H9 (cell line): ENCODE measurements at regions not wholly inside any gene's neighbourhood (a gene's known extent, or its start where the extent isn't known, plus 50 kb on each side); places are given as distances from the start of the nearest gene placed in this dataset.

Source experiments
- DNase-seq: peaks from one replicate; pipeline ENCODE4 v3.0.0-alpha.2; 2017
- H2AFZ ChIP-seq: one replicate; pipeline ENCODE4 v1.6.1; 2013; ENCODE audit warnings: mild to moderate bottlenecking, low read length, control low read depth, moderate library complexity
- H2AK5ac ChIP-seq: 2 replicates; pipeline ENCODE4 v1.6.1; 2013; ENCODE audit warnings: low read length, control low read depth, mixed read lengths; ENCODE audit not compliant: insufficient read length
- H2BK120ac ChIP-seq: one replicate; pipeline ENCODE4 v1.6.1; 2013; ENCODE audit warnings: low read depth, mild to moderate bottlenecking, low read length, control low read depth, inconsistent platforms; ENCODE audit not compliant: poor library complexity, severe bottlenecking
- H2BK12ac ChIP-seq: 2 replicates; pipeline ENCODE4 v1.6.1; 2013; ENCODE audit warnings: low read length, control low read depth, mixed read lengths, low read depth; ENCODE audit not compliant: insufficient read length
- H2BK15ac ChIP-seq: 2 replicates; pipeline ENCODE4 v1.6.1; 2013; ENCODE audit warnings: low read depth, low read length, control low read depth
- H2BK20ac ChIP-seq: one replicate; pipeline ENCODE4 v1.6.1; 2013; ENCODE audit warnings: low read depth, mild to moderate bottlenecking, low read length, control low read depth, inconsistent platforms; ENCODE audit not compliant: poor library complexity, severe bottlenecking
- H2BK5ac ChIP-seq: 2 replicates; pipeline ENCODE4 v1.6.1; 2013; ENCODE audit warnings: low read length, control low read depth, mixed read lengths; ENCODE audit not compliant: insufficient read length
- H3K14ac ChIP-seq: 2 replicates; pipeline ENCODE4 v1.6.1; 2013; ENCODE audit warnings: low read length, control low read depth; ENCODE audit not compliant: insufficient read depth
- H3K18ac ChIP-seq: 2 replicates; pipeline ENCODE4 v1.6.1; 2013; ENCODE audit warnings: low read depth, mild to moderate bottlenecking, mixed read lengths, low read length, control low read depth; ENCODE audit not compliant: insufficient read length
- H3K23ac ChIP-seq: 2 replicates; pipeline ENCODE4 v1.6.1; 2013; ENCODE audit warnings: low read length, control low read depth, mixed read lengths, low read depth; ENCODE audit not compliant: insufficient read length
- H3K23me2 ChIP-seq: 2 replicates; pipeline ENCODE4 v1.6.1; 2013; ENCODE audit warnings: low read depth, mild to moderate bottlenecking, mixed read lengths, low read length, control low read depth; ENCODE audit not compliant: insufficient read length, poor library complexity, severe bottlenecking
- H3K27ac ChIP-seq: 2 replicates; pipeline ENCODE4 v1.5.1; 2013; ENCODE audit warnings: low read length, control low read depth, mixed read lengths, low read depth; ENCODE audit not compliant: insufficient read length
- H3K27me3 ChIP-seq: 2 replicates; pipeline ENCODE4 v1.6.1; 2013; ENCODE audit warnings: low read length, control low read depth, inconsistent platforms; ENCODE audit not compliant: insufficient read depth
- H3K4ac ChIP-seq: 2 replicates; pipeline ENCODE4 v1.6.1; 2013; ENCODE audit warnings: low read depth, mild to moderate bottlenecking, control low read depth, inconsistent platforms, low read length, moderate library complexity
- H3K4me1 ChIP-seq: 2 replicates; pipeline ENCODE4 v1.6.1; 2013; ENCODE audit warnings: low read length, control low read depth, inconsistent platforms; ENCODE audit not compliant: insufficient read depth
- H3K4me2 ChIP-seq: 2 replicates; pipeline ENCODE4 v1.6.1; 2013; ENCODE audit warnings: low read length, control low read depth, mixed read lengths; ENCODE audit not compliant: insufficient read length, insufficient read depth
- H3K56ac ChIP-seq: 2 replicates; pipeline ENCODE4 v1.6.1; 2013; ENCODE audit warnings: low read depth, mild to moderate bottlenecking, mixed read lengths, low read length, control low read depth; ENCODE audit not compliant: insufficient read length
- H3K79me1 ChIP-seq: 2 replicates; pipeline ENCODE4 v1.6.1; 2013; ENCODE audit warnings: low read depth, mild to moderate bottlenecking, moderate library complexity, low read length, control low read depth, inconsistent platforms; ENCODE audit not compliant: insufficient read depth, poor library complexity, severe bottlenecking
- H3K79me2 ChIP-seq: 2 replicates; pipeline ENCODE4 v1.6.1; 2013; ENCODE audit warnings: low read length, control low read depth, inconsistent platforms; ENCODE audit not compliant: insufficient read depth
- H3K9ac ChIP-seq: 2 replicates; pipeline ENCODE4 v1.6.1; 2013; ENCODE audit warnings: low read length, control low read depth, mixed read lengths; ENCODE audit not compliant: insufficient read length; ENCODE audit errors: extremely low read depth
- H3K9me3 ChIP-seq: one replicate; pipeline ENCODE4 v1.6.1; 2013; ENCODE audit warnings: low read depth, low read length, inconsistent platforms; ENCODE audit not compliant: control insufficient read depth
- H3T11ph ChIP-seq: one replicate; pipeline ENCODE4 v1.6.1; 2013; ENCODE audit warnings: mild to moderate bottlenecking, low read length, control low read depth, inconsistent platforms
- H4K20me1 ChIP-seq: one replicate; pipeline ENCODE4 v1.6.1; 2013; ENCODE audit not compliant: control insufficient read depth, insufficient read length, insufficient read depth
- H4K5ac ChIP-seq: 2 replicates; pipeline ENCODE4 v1.6.1; 2013; ENCODE audit warnings: low read depth, mild to moderate bottlenecking, mixed read lengths, low read length, control low read depth; ENCODE audit not compliant: insufficient read length
- H4K8ac ChIP-seq: replicated peaks from 2 replicates; pipeline ENCODE4 v1.6.1; 2013; ENCODE audit warnings: low read length, control low read depth, mixed read lengths, low read depth; ENCODE audit not compliant: insufficient read length
- H4K91ac ChIP-seq: 2 replicates; pipeline ENCODE4 v1.6.1; 2013; ENCODE audit warnings: low read depth, mild to moderate bottlenecking, moderate library complexity, mixed read lengths, low read length, control low read depth; ENCODE audit not compliant: insufficient read length
- H3K27ac Mint-ChIP-seq, 3 experiments: 2 replicates in 2 of 3; 3 replicates in 1 of 3; pipeline ENCODE4 v1.8.0; 2020 to 2021; ENCODE audit warnings: mixed read lengths in 3 of 3, mild to moderate bottlenecking in 1 of 3, moderate library complexity in 1 of 3
- H3K27me3 Mint-ChIP-seq: 2 replicates; pipeline ENCODE4 v1.8.0; 2021; ENCODE audit warnings: low read depth, mild to moderate bottlenecking, moderate library complexity, mixed read lengths
- H3K36me3 Mint-ChIP-seq, 3 experiments: 2 replicates in 2 of 3; 3 replicates in 1 of 3; pipeline ENCODE4 v1.8.0; 2020 to 2021; ENCODE audit warnings: low read depth in 3 of 3, mixed read lengths in 3 of 3; ENCODE audit not compliant: insufficient read depth in 1 of 3
- H3K4me1 Mint-ChIP-seq, 2 experiments: 2 replicates each; pipeline ENCODE4 v1.8.0; 2020; ENCODE audit warnings: mixed read lengths in 2 of 2
- H3K4me3 Mint-ChIP-seq, 2 experiments: 2 replicates in 1 of 2; 3 replicates in 1 of 2; pipeline ENCODE4 v1.8.0; 2020 to 2021; ENCODE audit warnings: mild to moderate bottlenecking in 2 of 2, mixed read lengths in 2 of 2, moderate library complexity in 1 of 2
- H3K9me3 Mint-ChIP-seq, 2 experiments: 2 replicates in 1 of 2; 3 replicates in 1 of 2; pipeline ENCODE4 v1.8.0; 2020; ENCODE audit warnings: mild to moderate bottlenecking in 2 of 2, mixed read lengths in 2 of 2, moderate library complexity in 1 of 2
- CTCF ChIP-seq: fragments of 200-600 bp; sonication (generic); conservative IDR thresholded peaks from 3 replicates; pipeline ENCODE4 v1.8.0; 2021; ENCODE audit warnings: antibody characterized with exemption, mild to moderate bottlenecking
- WGBS: extraction: QIAGEN DNeasy Blood & Tissue Kit; methylation state at CpG from one replicate; pipeline ENCODE4 v1.1.7; 2013; ENCODE audit warnings: missing lambda C conversion rate, low lambda C conversion rate, mixed read lengths; ENCODE audit not compliant: insufficient read length; ENCODE audit errors: extremely low coverage; 5-methylcytosine and 5-hydroxymethylcytosine counted together

DNA sequence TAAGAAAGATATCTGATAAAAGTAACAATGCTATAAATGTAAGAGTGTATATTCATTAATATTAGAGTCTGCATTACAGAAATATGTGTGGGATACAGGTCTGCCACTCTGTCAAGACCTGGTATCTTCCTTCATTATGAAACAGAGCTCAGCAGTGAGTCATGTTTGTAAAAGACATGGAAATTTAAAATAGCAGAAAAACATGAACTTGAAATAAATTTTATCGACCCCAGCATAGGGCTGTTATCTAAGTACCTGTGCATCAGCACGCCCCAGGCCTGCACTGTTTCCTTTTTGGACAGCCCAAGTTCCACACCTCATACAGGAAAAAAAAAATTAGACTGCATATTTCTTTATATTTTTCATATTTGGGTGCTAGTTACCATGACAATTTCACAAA, 58.0 kb upstream of the ZPBP start:
- H3K4me1 Mint-ChIP-seq: no peaks in the 10 kb centered on the region
- H3K4ac ChIP-seq: no peak overlapping the region
- no peak overlapping the region for H2BK15ac ChIP-seq
- H2BK5ac ChIP-seq: no peak overlapping the region
- WGBS: no CpG with 5 or more reads among the region's 2 CpGs
- no peaks in the 10 kb centered on the region for H3K9me3 Mint-ChIP-seq
- no peaks in the 10 kb centered on the region for H3K79me1 ChIP-seq
- H3K23ac ChIP-seq: no peak overlapping the region
- no peak overlapping the region for H2AFZ ChIP-seq
- no peaks in the 10 kb centered on the region for H3K79me2 ChIP-seq
- H3K27ac ChIP-seq: no peak overlapping the region
- no peaks in the 10 kb centered on the region for H4K20me1 ChIP-seq
- no peak overlapping the region for H2AK5ac ChIP-seq
- H2BK20ac ChIP-seq: no peak overlapping the region
- no peak overlapping the region for H4K8ac ChIP-seq
- no peak overlapping the region for H2BK12ac ChIP-seq
- H3K9me3 ChIP-seq: no peaks in the 10 kb centered on the region
- H2BK120ac ChIP-seq: no peak overlapping the region
- no peak overlapping the region for H4K91ac ChIP-seq
- no peak overlapping the region for H4K5ac ChIP-seq
- no peaks in the 10 kb centered on the region for H3K36me3 Mint-ChIP-seq
- no peak overlapping the region for H3K4me3 Mint-ChIP-seq
- H3T11ph ChIP-seq: no peak overlapping the region
- no peak overlapping the region for H3K18ac ChIP-seq
- no peak overlapping the region for H3K27ac Mint-ChIP-seq
- TF ChIP-seq CTCF: no peak
- DNase-seq: no peak
- no peak overlapping the region for H3K9ac ChIP-seq
- H3K4me1 ChIP-seq: no peaks in the 10 kb centered on the region
- H3K27me3 Mint-ChIP-seq: no peaks in the 10 kb centered on the region
- H3K27me3 ChIP-seq: no peaks in the 10 kb centered on the region
- no peak overlapping the region for H3K56ac ChIP-seq
- no peak overlapping the region for H3K4me2 ChIP-seq
- H3K23me2 ChIP-seq: no peaks in the 10 kb centered on the region
- H3K14ac ChIP-seq: no peak overlapping the region
